HCT116 (cell line): ENCODE measurements at regions not wholly inside any gene's neighbourhood (a gene's known extent, or its start where the extent isn't known, plus 50 kb on each side); places are given as distances from the start of the nearest gene placed in this dataset.

ENCODE experiments used
- ATAC-seq: fragments of 200-7000 bp; cut with Tn5 transposase; 2 replicates; pipeline ENCODE4 v1.9.1; 2020; ENCODE audit warnings: mild to moderate bottlenecking, moderate library complexity
- BruUV-seq: library from RNA; stranded (reverse); fragments of 400-500 nt; replicated peaks from 2 replicates; lab custom pipeline; 2021; lab: Mats Ljungman, UMichigan
- CTCF ChIA-PET: fragments of 300-600 bp; sonication (Branson Sonifier 250); formaldehyde crosslinking; loops from one replicate; lab custom pipeline; 2021; ENCODE audit warnings: antibody characterized with exemption; lab: Charles Lee
- POLR2A ChIA-PET: fragments of 300-600, 350-600 bp; sonication (Branson Sonifier 250); formaldehyde crosslinking; loops from one replicate; lab custom pipeline; 2021; ENCODE audit warnings: antibody characterized with exemption; lab: Charles Lee
- RAD21 ChIA-PET, 2 experiments: fragments of 300-600 bp; sonication (Branson Sonifier 250); formaldehyde crosslinking; loops; one replicate each; lab custom pipeline; 2023; ENCODE audit warnings: low total read pairs in 2 of 2; ENCODE audit not compliant: uncharacterized antibody in 2 of 2, unreplicated experiment in 2 of 2, low non-redundant PET in 1 of 2; lab: Charles Lee
- DNase-seq: peaks from one replicate; pipeline ENCODE4 v3.0.0-alpha.2; 2010; ENCODE audit warnings: low read depth, low spot score
- H2AFZ ChIP-seq: fragments of 200-600 bp; shearing (Covaris generic), sonication (generic); 2 replicates; pipeline ENCODE4 v1.6.1; 2017; ENCODE audit warnings: low read depth, mixed run types, mixed read lengths, antibody characterized with exemption, low read length; ENCODE audit not compliant: poor library complexity, severe bottlenecking
- H3K27ac ChIP-seq: 2 replicates; pipeline ENCODE4 v1.5.1; 2012; ENCODE audit warnings: low read depth, low read length
- H3K27me3 ChIP-seq: fragments of 200-600 bp; sonication (generic); 2 replicates; pipeline ENCODE4 v1.6.1; 2016; ENCODE audit warnings: mixed run types, low read length, mixed read lengths; ENCODE audit not compliant: insufficient read depth
- H3K36me3 ChIP-seq, 2 experiments: fragments of 200-500 bp in 1 of 2; fragments of 200-600 bp in 1 of 2; sonication (Bioruptor generic) in 1 of 2; sonication (generic) in 1 of 2; 2 replicates each; pipeline versions ENCODE4 v1.5.1 to v1.6.1; 2014 to 2016; ENCODE audit warnings: low read length in 2 of 2, inconsistent platforms in 1 of 2, mixed read lengths in 1 of 2, mixed run types in 1 of 2; ENCODE audit not compliant: insufficient read depth in 2 of 2, control insufficient read depth in 1 of 2
- H3K4me1 ChIP-seq, 2 experiments: fragments of 200-600 bp in 1 of 2; sonication (generic) in 1 of 2; 2 replicates each; pipeline versions ENCODE4 v1.5.1 to v1.6.1; 2012 to 2017; ENCODE audit warnings: low read length in 2 of 2, inconsistent platforms in 1 of 2, mild to moderate bottlenecking in 1 of 2, mixed read lengths in 1 of 2, mixed run types in 1 of 2, moderate library complexity in 1 of 2; ENCODE audit not compliant: insufficient read depth in 2 of 2, control insufficient read depth in 1 of 2
- H3K4me2 ChIP-seq: fragments of 200-600 bp; sonication (generic); 2 replicates; pipeline ENCODE4 v1.6.1; 2017; ENCODE audit warnings: mixed run types, low read length, mixed read lengths
- H3K4me3 ChIP-seq, 2 experiments: fragments of 200-600 bp in 1 of 2; sonication (generic) in 1 of 2; replicated peaks in 1 of 2; 2 replicates each; pipeline ENCODE4 v1.5.1; 2011 to 2016; ENCODE audit warnings: low read length in 2 of 2, control low read depth in 1 of 2, low read depth in 1 of 2, mild to moderate bottlenecking in 1 of 2, mixed read lengths in 1 of 2, mixed run types in 1 of 2
- H3K79me2 ChIP-seq: fragments of 200-600 bp; sonication (generic); 2 replicates; pipeline ENCODE4 v1.6.1; 2017; ENCODE audit warnings: mild to moderate bottlenecking, mixed run types, low read length, moderate library complexity, mixed read lengths; ENCODE audit not compliant: insufficient read depth
- H3K9ac ChIP-seq: fragments of 200-600 bp; sonication (generic); 2 replicates; pipeline ENCODE4 v1.6.1; 2016; ENCODE audit warnings: low read length, mixed read lengths
- H3K9me2 ChIP-seq: fragments of 200-600 bp; sonication (generic), shearing (Covaris generic); 2 replicates; pipeline ENCODE4 v1.6.1; 2017; ENCODE audit warnings: mixed run types, mild to moderate bottlenecking, moderate library complexity; ENCODE audit not compliant: insufficient read depth
- H3K9me3 ChIP-seq, 2 experiments: fragments of 200-500 bp in 1 of 2; fragments of 200-600 bp in 1 of 2; sonication (Bioruptor generic) in 1 of 2; sonication (generic) in 1 of 2; 2 replicates each; pipeline ENCODE4 v1.6.1; 2014 to 2017; ENCODE audit warnings: low read length in 2 of 2, mixed read lengths in 2 of 2, inconsistent platforms in 1 of 2, low read depth in 1 of 2, mild to moderate bottlenecking in 1 of 2, mixed run types in 1 of 2, moderate library complexity in 1 of 2; ENCODE audit not compliant: control insufficient read depth in 1 of 2, insufficient read depth in 1 of 2
- H4K20me1 ChIP-seq: fragments of 200-600 bp; sonication (generic), shearing (Covaris generic); 2 replicates; pipeline ENCODE4 v1.6.1; 2017; ENCODE audit warnings: mixed run types, mild to moderate bottlenecking, moderate library complexity; ENCODE audit not compliant: insufficient read depth
- CBX3 ChIP-seq: IDR thresholded peaks from 2 replicates; pipeline ENCODE4 v1.6.1; 2012; ENCODE audit warnings: low read depth
- CEBPB ChIP-seq: IDR thresholded peaks from 2 replicates; pipeline ENCODE4 v1.6.1; 2012; ENCODE audit warnings: low read depth
- EZH2phosphoT487 ChIP-seq: fragments of 200-600 bp; IDR thresholded peaks from 2 replicates; pipeline ENCODE4 v1.6.1; 2018; ENCODE audit warnings: antibody characterized with exemption, borderline replicate concordance
- POLR2A ChIP-seq: IDR thresholded peaks from 2 replicates; pipeline ENCODE4 v1.7.0; 2011; ENCODE audit warnings: borderline replicate concordance; ENCODE audit not compliant: insufficient read depth, insufficient read length; ENCODE audit errors: extremely low read depth
- POLR2AphosphoS5 ChIP-seq: IDR thresholded peaks from 2 replicates; pipeline ENCODE4 v1.6.1; 2011; ENCODE audit warnings: mild to moderate bottlenecking, low read depth, low read length, moderate library complexity
- RAD21 ChIP-seq: IDR thresholded peaks from 2 replicates; pipeline ENCODE4 v1.6.1; 2012; ENCODE audit warnings: low read depth, mild to moderate bottlenecking
- REST ChIP-seq: IDR thresholded peaks from 2 replicates; pipeline ENCODE4 v1.6.1; 2012; ENCODE audit warnings: low read depth
- SIN3A ChIP-seq: IDR thresholded peaks from 2 replicates; pipeline ENCODE4 v1.6.1; 2012; ENCODE audit warnings: low read depth
- YY1 ChIP-seq: IDR thresholded peaks from 2 replicates; pipeline ENCODE4 v1.6.1; 2011; ENCODE audit warnings: low read length, low read depth, moderate library complexity, mild to moderate bottlenecking; ENCODE audit not compliant: insufficient replicate concordance; ENCODE audit errors: extremely low read depth
- ZFX ChIP-seq: fragments of 450-650 bp; IDR thresholded peaks from 2 replicates; pipeline ENCODE4 v1.6.1; 2017
- ZNF274 ChIP-seq: fragments of 200-500 bp; sonication (Bioruptor generic); IDR thresholded peaks from 2 replicates; pipeline ENCODE4 v1.6.1; 2014; ENCODE audit warnings: mild to moderate bottlenecking, low read depth, low read length, inconsistent platforms
- intact Hi-C: fragments of 100-400 bp; cut with micrococcal nuclease; formaldehyde crosslinking; loops from 2 replicates; pipeline ENCODE4 v1.10.0; 2022

GRCh38 chr13:33757713-33758112 is 60.2 kb upstream of the RFC3 start:
- no peak overlapping the region for H3K4me3 ChIP-seq
- DNase-seq, result no peak
- TF ChIP-seq POLR2A, result no peak
- TF ChIP-seq ZNF274, result no peak
- no peak for TF ChIP-seq RAD21
- TF ChIP-seq SIN3A, result no peak
- TF ChIP-seq YY1, result no peak
- TF ChIP-seq EZH2phosphoT487, result no peak
- no peak for TF ChIP-seq REST
- TF ChIP-seq CBX3, result no peak
- no peak for TF ChIP-seq POLR2AphosphoS5
- TF ChIP-seq ZFX, result no peak
- TF ChIP-seq CEBPB, result no peak
- TF ChIP-seq, all 23 proteins: peak for 0
- H3K27me3 ChIP-seq, result no peaks in the 10 kb centered on the region
- no peaks in the 10 kb centered on the region for H3K79me2 ChIP-seq
- H3K4me2 ChIP-seq, result no peak overlapping the region
- H2AFZ ChIP-seq, result no peak overlapping the region
- H3K27ac ChIP-seq, result no peak overlapping the region
- H3K9ac ChIP-seq, result no peak overlapping the region
- intact Hi-C loops, result no loop called here
- H3K36me3 ChIP-seq, result no peaks in the 10 kb centered on the region
- no peak for ATAC-seq
- RAD21 ChIA-PET, result no interaction called here
- peaks cover 0 to 4% of the 10 kb centered on the region in 2 experiments; a peak in 1 of 4 replicates for H3K4me1 ChIP-seq
- no peaks in the 10 kb centered on the region for H3K9me3 ChIP-seq
- no peaks in the 10 kb centered on the region for H4K20me1 ChIP-seq
- POLR2A ChIA-PET, result no interaction called here
- CTCF ChIA-PET, result no interaction called here
- no TSS peak for BruUV-seq
- H3K9me2 ChIP-seq, result no peaks in the 10 kb centered on the region
